H7 (cell line): ENCODE measurements at regions not wholly inside any gene's neighbourhood (a gene's known extent, or its start where the extent isn't known, plus 50 kb on each side); places are given as distances from the start of the nearest gene placed in this dataset.

Experiments used
- DNase-seq: peaks from one replicate; pipeline ENCODE4 v3.0.0; 2012
- H3K27me3 ChIP-seq: 2 replicates; pipeline ENCODE4 v1.6.0; 2011; ENCODE audit warnings: mild to moderate bottlenecking, low read length; ENCODE audit not compliant: control insufficient read depth, insufficient read depth
- H3K36me3 ChIP-seq: replicated peaks from 2 replicates; pipeline ENCODE4 v1.5.1; 2011; ENCODE audit warnings: low read length; ENCODE audit not compliant: control insufficient read depth, insufficient read depth
- H3K4me3 ChIP-seq: 2 replicates; pipeline ENCODE4 v1.5.1; 2011; ENCODE audit warnings: low read depth, mild to moderate bottlenecking, control low read depth, low read length, moderate library complexity; ENCODE audit not compliant: insufficient read depth

DNA sequence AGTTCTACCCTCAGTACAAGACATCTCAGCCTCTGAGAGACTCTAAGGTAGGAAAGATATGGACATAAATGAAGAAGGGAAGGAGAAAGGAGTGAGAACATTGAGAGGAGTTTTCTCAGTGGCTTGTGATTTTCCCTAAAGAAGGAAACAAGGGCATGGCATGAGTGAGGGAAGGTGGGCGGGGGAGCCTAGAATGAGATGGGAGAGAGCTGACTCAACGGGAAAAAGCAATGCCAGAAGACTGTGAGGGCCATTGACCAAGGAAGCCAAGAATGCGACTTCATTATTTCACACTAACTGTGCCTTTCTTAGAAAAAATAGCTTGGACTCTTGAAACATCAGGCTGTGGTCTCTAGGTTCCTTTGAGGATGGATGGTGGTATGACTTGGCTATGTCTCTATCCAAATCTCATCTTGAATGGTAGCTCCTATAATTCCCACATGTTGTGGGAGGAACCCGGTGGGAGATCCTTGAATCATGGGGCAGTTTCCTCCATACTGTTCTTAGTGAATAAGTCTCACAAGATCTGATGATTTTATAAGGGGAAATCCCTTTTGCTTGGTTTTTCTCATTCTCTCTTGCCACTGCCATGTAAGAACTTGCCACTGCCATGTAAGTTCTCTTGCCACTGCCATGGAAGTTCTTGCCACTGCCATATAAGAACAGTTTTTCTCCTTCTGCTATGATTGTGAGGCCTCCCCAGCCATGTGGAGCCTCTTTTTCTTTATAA lies 279.6 kb downstream of the NUAK1 start:
- Histone ChIP-seq H3K36me3 (no peaks in the 10 kb centered on the region), H3K27me3 (no peaks in the 10 kb centered on the region), H3K4me3 (no peak overlapping the region)
- DNase-seq: no peak

DNA sequence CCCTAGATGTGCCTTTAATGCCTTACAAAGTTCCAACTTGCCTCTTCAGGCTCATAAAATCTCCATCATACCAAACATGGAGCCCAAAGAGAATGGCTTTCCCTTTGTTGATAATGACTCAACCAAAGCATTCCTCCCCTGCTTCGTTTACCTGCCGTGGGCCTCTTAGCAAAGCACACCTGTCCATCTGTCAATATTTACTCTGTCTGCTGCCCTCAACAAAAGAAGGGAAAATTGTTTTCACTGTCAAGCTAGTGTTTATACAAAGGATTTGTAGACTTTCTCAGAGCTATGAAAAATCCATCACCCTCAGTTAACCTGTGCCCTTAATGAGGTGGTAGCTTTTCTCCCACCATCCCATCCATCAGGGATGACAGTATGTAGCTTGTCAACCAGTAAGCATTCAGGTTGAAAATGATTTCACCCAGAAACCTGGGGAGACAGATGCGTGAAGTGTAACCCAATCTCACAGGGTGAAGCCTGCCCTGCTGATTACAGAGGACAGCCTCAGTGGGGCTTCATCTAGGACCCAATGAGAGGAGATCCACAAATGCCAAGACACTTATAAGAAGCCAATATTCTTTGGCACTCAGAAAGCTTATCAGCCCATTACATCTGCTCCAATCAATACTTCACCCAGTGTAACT lies 278.1 kb downstream of the NUAK1 start:
- no peak overlapping the region for H3K4me3 ChIP-seq
- H3K36me3 ChIP-seq: no peaks in the 10 kb centered on the region
- no peaks in the 10 kb centered on the region for H3K27me3 ChIP-seq
- DNase-seq: no peak

DNA sequence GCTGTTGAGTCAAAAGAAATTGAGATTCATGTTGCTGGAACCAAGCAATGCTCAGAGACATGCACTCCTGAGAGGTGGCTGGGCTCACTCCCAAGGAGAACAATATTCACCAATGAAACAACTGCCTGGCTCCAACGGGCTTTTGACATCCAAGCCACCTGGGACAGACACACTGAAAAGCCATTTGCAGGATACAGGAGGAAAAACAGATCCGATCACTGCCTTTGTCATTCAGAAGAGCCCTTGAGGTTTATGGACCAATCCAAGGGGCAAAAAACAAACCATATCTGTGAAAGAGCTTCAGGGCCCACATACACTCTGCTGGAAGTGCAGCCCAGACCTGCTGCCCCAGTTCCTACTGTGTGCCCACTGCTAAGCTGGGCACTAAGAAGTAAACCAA lies 277.5 kb downstream of the NUAK1 start:
- DNase-seq: no peak
- Histone ChIP-seq H3K27me3 (no peaks in the 10 kb centered on the region), H3K36me3 (no peaks in the 10 kb centered on the region), H3K4me3 (no peak overlapping the region)

DNA sequence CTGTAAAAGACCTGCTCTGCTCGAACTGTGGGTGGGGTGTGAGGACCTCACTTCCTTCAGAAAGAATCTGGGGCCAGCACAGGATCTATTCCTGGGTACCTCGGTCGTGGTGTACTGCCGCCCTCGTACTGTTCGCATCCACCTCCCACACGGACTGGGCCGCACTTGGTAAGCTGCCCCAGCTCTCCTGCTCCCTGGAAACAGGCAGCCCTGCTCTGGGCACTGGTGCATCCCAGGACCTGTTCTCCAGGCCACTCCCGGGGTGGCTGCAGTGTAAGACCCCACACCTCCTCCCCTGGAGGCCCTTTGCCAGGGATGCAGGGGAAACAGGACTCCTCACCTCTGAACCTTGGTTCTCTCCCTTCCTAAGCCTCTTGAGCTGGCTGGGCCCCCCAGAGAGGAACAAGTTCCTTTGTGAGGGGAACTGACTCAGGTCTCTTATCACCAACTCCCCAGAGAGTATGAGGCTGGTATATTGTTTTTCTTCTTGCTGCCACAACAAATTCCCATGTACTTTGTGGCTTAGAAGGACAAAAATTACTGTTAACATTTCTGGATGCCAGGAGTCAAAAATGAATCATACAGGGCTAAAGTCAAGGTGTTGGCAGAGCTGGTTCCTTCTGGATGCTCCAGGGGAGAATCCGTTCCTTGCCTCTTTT lies 276.5 kb downstream of the NUAK1 start:
- H3K27me3 ChIP-seq: no peaks in the 10 kb centered on the region
- no peak overlapping the region for H3K4me3 ChIP-seq

DNA sequence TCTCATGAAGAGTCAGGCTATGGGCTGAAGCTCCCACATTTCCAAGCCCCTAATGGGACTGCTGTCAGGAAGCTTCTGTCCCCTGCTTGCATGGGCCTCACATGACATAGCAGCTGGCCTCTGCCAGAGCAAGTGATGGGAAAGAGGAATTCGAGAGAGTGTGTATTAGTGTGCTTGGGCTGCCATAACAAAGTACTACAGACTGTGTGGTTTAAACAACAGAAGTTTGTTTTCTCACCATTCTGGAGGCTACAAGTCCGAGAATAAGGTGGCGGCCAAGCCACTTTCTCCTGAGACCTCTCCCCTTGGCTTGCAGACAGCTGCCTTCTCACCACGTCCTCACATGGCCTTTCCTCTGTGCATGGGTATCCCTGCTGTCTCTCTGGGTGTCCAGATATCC lies 274.4 kb downstream of the NUAK1 start:
- no peak for DNase-seq
- Histone ChIP-seq H3K4me3 (no peak overlapping the region), H3K36me3 (no peaks in the 10 kb centered on the region), H3K27me3 (no peaks in the 10 kb centered on the region)

More for the DNA sequence above, 276.5 kb downstream of the NUAK1 start:
- H3K36me3 ChIP-seq: no peaks in the 10 kb centered on the region
- DNase-seq: no peak

DNA sequence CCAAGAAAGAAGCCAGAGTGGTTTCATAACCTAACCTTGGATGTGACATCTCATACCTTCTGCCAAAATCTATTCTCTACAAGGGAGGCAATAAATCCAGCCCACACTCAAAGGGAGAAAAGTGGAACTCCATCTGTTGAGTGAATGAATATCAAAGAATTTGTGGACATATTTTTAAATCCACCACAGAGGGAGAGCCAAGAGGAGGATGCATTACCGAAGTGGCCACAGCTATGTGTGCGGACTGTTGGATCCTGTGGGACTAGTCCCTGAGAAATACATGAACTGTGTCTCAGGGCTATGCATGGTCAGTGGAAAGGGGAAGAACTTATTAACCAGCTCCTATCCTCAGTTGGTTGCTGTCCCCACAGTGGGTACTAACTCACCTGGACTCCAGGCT lies 273.9 kb downstream of the NUAK1 start:
- DNase-seq: no peak
- Histone ChIP-seq H3K27me3 (no peaks in the 10 kb centered on the region), H3K36me3 (no peaks in the 10 kb centered on the region), H3K4me3 (no peak overlapping the region)

DNA sequence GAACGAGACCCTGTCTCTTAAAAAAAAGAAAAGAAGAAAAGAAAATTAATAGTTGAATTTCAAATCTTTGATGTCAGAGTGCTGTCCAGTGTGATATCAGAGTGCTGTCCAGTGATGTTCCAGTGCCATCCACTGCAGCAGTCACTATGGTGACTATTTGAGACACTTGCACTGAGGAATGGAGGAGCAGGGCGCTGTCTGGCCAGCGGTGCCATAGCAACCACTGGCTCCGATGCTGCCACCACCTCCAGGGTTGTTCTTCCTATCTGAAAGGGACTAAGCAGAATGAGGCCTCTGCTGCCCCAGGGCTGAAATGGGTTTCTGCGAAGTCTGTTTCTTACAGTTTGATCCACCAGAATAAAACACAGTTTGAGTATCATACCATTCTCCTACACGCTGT lies 272.9 kb downstream of the NUAK1 start:
- Histone ChIP-seq H3K27me3 (no peaks in the 10 kb centered on the region), H3K4me3 (no peak overlapping the region), H3K36me3 (no peaks in the 10 kb centered on the region)
- DNase-seq: no peak

DNA sequence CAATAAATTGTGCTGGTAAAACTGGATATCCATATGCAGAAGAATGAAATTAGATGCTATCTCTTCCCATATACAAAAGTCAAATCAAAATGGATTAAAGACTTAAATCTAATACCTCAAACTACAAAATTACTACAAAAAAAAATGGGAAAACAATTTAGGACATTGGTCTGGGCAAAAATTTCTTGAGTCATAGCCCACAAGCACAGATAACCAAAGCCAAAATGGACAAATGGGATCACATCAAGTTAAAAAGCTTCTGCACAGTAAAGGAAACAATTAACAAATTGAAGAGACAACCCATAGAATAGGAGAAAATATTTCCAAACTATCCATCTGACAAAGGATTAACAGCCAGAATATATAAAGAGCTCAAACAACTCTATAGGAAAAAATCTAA lies 264.6 kb downstream of the NUAK1 start:
- Histone ChIP-seq H3K4me3 (no peak overlapping the region), H3K27me3 (no peaks in the 10 kb centered on the region), H3K36me3 (no peaks in the 10 kb centered on the region)
- DNase-seq: no peak

DNA sequence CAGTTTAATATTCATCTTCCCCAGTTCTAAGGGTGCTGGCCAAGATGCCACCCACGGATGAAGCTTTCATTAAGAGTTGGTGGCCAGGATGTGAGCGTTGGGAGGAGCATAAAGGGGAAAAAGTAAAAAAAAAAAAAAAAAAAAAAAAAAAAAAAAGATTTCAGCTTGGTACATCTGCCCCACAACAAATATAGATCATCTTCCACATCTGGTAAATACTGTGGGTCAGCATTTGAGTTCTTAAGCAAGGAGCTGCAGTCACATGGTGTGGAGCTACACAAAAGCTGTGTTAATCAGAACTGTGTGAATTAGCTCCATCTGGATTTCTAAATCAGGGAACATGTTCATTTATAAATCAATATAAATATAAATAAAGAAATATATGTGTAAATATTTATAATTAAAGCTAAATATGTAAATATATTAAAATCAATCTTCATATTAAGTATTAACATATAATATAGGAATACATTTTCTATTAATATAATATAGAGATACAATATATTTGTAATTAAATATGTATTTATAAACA lies 262.3 kb downstream of the NUAK1 start:
- H3K4me3 ChIP-seq: no peak overlapping the region
- no peaks in the 10 kb centered on the region for H3K36me3 ChIP-seq
- no peak for DNase-seq
- H3K27me3 ChIP-seq: no peaks in the 10 kb centered on the region

DNA sequence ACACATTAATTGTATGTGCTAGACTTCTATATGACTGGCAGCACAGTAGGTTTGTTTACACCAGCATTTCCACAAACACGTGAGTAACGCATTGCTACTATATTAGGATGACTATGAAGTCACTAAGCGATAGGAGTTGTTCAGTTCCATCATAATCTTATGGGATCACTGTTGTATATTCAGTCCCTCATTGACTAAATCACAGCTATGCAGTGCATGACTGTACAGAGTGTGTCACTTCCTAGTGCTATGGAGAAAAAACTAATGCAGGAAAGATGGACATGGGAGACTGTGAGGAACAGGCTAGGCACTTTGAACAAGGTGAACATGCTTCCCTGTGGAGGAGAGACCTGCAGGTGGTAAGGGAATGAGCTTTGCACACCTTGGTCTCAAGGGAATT lies 259.8 kb downstream of the NUAK1 start:
- no peak overlapping the region for H3K4me3 ChIP-seq
- H3K36me3 ChIP-seq: no peaks in the 10 kb centered on the region
- DNase-seq: no peak
- no peaks in the 10 kb centered on the region for H3K27me3 ChIP-seq

DNA sequence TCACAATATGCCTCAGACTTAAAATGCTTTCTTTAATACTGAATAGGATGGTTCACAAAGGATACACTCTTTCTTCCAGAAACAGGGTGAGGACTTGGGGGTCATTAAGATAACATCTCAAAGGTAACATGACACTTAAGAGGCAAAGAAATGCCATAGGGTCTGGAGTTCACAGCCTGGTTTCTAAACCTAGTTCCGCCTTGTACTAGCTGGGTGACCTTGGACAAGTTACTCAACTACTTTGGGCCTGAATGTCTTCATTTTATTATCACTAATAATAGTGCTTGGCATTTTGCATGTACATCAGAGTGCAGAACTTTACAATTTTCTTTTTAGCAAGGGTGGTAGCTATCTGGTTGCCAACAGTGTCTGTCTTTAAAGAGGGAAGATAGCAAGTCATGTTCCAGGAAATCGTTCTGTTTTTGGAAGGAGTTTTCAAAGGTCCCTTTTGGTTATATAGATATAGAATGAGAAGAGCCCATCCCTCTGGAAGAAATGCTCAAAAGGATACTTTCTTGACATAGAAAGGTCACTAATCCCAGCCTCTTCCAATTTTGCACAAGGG lies 257.8 kb downstream of the NUAK1 start:
- DNase-seq: no peak
- Histone ChIP-seq H3K4me3 (no peak overlapping the region), H3K36me3 (no peaks in the 10 kb centered on the region), H3K27me3 (no peaks in the 10 kb centered on the region)

DNA sequence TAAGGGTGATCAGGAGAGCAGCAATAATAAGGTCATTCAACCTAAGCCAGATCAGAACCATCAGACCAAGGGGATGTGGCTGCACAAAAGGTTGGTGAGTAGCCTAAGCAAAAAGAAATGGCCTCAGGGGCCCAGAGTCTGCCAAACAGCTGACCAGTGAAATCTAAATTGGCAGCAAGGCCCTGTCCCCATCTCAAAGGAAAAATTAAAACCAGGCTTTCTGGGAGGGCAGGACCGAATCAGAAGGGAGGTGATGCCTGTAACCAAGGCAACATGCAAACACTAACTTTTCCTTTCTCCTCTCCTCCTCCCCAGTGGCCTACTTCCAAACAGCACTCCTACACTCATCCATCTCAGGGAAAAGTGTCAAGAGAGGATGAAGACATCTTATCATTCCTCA lies 256.4 kb downstream of the NUAK1 start:
- H3K36me3 ChIP-seq: no peaks in the 10 kb centered on the region
- DNase-seq: no peak
- no peak overlapping the region for H3K4me3 ChIP-seq
- H3K27me3 ChIP-seq: no peaks in the 10 kb centered on the region

DNA sequence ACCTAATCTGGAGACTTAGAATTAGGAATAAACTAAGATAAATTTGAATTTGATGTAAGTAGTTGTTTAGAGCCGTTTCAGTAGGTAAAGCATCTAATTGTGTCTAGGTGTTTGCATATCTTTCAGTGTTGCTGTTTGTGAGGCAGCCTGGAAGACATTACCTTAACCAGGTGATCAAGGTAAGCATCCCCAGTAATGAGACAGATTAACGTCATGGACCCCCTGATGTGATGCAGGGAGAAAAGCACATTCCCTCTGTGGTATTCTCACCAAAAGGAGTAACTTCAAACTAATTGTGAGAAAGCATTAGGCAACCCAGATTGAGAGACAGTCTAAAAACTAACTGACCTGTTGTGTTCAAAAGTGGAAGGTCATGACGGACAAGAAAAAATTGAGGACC lies 251.6 kb downstream of the NUAK1 start:
- no peaks in the 10 kb centered on the region for H3K36me3 ChIP-seq
- H3K4me3 ChIP-seq: no peak overlapping the region
- DNase-seq: no peak
- H3K27me3 ChIP-seq: no peaks in the 10 kb centered on the region

DNA sequence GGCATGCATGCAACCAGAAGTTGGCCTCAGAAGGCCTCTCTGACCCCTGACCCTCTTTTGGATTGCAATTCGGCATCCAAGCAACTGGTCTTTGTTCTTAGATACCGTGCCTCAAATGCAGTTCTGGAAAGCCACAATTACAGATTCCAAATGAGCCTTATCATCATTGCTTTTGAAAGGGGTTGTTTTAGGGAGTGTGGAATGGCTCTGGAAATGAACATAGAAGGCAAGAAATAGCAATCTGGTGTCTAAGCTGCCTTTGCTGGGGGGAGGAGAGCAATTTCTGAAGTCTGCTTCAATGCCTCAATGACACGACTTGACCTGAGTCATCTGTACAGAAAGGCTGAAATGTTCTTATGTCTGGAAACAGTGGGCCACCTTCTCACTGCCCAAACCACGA lies 250.1 kb downstream of the NUAK1 start:
- Histone ChIP-seq H3K27me3 (no peaks in the 10 kb centered on the region), H3K36me3 (no peaks in the 10 kb centered on the region), H3K4me3 (no peak overlapping the region)
- no peak for DNase-seq
